Retinal pigment epithelial cell (primary cell): ENCODE measurements at regions not wholly inside any gene's neighbourhood (a gene's known extent, or its start where the extent isn't known, plus 50 kb on each side); places are given as distances from the start of the nearest gene placed in this dataset.

ENCODE experiments used
- DNase-seq: peaks from one replicate; pipeline ENCODE4 v3.0.0-alpha.2; 2010; ENCODE audit warnings: low read depth
- H3K4me3 ChIP-seq: 2 replicates; pipeline ENCODE4 v1.5.1; 2011; ENCODE audit warnings: mild to moderate bottlenecking, low read length, control low read depth, moderate library complexity
- TF ChIP-seq, protein P1 (sequence below): conservative IDR thresholded peaks from 2 replicates; pipeline ENCODE4 v1.5.1; 2011; ENCODE audit warnings: low read depth, low read length, control low read depth, inconsistent platforms

DNA sequence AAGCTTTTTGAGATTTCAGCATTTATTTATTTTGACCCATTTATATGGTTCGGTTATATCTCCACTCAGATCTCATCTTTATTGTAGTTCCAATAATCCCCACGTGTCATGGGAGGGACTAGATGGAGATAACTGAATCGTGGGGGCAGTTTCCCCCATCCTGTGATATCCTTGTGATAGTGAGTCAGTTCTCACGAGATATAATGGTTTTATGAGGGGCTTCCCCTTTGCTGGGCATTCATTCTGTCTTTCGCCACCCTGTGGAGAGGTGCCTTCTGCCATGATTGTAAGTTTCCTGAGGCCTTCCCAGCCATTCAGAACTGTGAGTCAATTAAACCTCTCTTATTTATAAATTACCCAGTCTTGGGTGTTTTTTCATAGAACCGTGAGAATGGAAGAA lies 96.5 kb upstream of the PCSK1 start:
- DNase-seq = no peak
- TF ChIP-seq, protein P1, sequence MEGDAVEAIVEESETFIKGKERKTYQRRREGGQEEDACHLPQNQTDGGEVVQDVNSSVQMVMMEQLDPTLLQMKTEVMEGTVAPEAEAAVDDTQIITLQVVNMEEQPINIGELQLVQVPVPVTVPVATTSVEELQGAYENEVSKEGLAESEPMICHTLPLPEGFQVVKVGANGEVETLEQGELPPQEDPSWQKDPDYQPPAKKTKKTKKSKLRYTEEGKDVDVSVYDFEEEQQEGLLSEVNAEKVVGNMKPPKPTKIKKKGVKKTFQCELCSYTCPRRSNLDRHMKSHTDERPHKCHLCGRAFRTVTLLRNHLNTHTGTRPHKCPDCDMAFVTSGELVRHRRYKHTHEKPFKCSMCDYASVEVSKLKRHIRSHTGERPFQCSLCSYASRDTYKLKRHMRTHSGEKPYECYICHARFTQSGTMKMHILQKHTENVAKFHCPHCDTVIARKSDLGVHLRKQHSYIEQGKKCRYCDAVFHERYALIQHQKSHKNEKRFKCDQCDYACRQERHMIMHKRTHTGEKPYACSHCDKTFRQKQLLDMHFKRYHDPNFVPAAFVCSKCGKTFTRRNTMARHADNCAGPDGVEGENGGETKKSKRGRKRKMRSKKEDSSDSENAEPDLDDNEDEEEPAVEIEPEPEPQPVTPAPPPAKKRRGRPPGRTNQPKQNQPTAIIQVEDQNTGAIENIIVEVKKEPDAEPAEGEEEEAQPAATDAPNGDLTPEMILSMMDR = no peak
- H3K4me3 ChIP-seq = no peak overlapping the region

DNA sequence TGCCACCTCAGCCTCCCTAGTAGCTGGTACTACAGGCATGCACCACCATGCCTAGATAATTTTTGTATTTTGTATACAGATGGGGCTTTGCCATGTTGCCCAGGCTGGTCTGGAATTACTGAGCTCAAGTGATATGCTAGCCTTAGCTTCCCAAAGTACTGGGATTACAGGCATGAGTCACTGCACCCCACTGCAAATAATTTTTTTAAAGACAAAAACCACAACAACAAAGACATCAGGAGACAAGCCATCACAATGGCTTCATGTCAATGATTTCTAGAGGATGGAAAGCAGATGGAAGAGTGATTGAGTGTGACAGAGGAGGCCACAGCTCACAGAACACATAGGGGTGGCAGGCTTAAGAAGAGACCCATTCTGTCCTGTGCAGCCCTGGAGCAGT lies 97.9 kb upstream of the PCSK1 start:
- TF ChIP-seq, protein P1 = no peak
- no peak overlapping the region for H3K4me3 ChIP-seq
- no peak for DNase-seq

DNA sequence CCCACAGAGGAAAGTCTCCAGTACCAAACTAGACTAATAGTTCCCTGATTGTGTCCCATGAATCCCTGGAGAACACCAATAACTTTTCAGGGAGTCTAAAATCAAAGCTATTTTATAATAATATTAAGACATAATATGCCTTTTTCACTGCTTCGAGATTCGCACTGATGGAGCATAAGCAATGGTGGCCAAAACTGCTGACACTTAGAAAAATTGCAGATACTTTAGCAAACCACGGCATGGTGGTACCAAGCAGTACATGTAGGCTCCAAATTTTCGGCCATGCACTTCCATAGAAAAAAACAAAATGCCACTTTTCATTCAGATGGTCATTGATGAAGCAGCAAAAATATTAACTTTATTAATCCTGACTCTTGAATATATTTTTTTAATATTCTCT lies 100.3 kb upstream of the PCSK1 start:
- no peak overlapping the region for H3K4me3 ChIP-seq
- DNase-seq = no peak
- TF ChIP-seq, protein P1 = no peak

DNA sequence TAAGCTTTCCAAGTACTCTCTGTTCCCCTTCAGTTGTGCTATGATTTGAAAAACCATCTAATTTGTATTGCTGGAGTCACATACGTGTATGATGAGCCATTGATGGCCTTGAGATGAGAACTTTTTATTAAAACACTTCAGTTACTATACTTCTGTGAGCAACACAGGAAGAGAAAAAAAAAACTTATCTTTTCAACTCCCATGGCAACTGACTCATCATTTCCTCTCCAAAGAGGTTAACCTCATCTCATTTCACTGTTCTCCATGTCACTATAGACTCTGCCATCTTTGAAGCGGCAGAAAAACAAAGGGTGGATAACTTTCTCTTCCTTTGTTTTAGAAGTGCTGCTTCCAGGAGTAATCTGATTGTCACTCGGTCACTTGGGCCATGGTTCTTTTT lies 104.3 kb upstream of the PCSK1 start:
- H3K4me3 ChIP-seq = no peak overlapping the region
- no peak for DNase-seq
- TF ChIP-seq, protein P1 = no peak

DNA sequence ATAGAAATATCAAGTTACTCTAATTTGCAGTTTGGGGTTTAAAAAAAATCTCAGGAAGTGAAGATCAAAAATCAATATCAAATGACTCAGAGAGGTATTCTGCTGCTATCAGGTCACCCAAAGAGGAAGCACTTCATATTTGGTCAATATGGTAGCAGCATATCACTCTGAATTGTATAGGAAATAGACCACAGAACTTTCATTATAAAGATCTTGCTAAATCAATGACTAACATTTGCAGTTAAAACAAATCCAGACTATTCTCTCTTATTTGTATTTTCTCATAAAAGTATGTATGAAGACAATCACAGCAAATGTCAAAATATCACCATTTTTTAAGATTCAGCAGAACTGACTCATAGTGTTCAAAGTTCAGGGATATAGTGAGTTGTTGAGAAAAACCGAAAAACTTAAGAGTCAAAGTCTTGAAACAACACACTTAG lies 105.8 kb upstream of the PCSK1 start:
- DNase-seq = no peak
- H3K4me3 ChIP-seq = no peak overlapping the region
- TF ChIP-seq, protein P1 = no peak

DNA sequence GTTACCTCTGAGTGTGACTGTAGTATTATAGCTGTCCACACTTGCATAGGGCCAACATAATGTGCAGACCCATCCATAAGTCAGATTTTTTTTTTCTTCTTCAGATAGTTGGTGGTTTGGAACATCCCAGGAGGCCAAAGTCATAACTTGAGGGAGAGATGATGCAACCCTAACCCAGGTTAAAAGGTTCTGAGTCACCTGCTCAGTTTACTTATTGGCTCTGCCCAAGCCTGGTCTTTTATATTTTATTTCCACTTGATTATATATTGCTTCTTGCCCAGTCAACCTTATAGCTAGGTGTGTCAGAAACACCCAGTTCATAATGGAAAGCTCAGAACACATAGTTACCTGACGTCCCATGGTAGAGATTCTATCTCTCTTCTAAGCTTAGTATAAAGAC lies 113.1 kb upstream of the PCSK1 start:
- TF ChIP-seq, protein P1 = no peak
- no peak for DNase-seq
- H3K4me3 ChIP-seq = no peak overlapping the region

DNA sequence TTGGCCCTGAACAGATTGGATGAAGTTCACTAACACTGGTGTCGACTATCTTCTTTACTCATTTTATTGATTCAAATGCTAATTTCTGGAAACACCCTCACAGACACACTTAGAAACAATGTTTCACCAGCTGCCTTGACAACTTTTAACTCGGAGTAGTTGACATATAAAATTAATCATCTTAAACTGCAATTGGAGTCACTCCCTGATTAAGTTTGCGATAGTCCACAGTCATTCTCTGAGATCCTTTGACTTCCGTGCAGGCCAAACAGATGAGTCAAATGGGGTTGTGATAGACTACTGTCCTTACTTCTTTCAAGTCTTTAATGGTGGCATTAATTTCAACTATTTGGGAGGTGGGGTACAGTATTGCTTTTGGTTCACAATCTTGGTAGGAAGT lies 114.4 kb upstream of the PCSK1 start:
- no peak for DNase-seq
- TF ChIP-seq, protein P1 = no peak
- no peak overlapping the region for H3K4me3 ChIP-seq
